GM03348 (cell line): ENCODE measurements at regions not wholly inside any gene's neighbourhood (a gene's known extent, or its start where the extent isn't known, plus 50 kb on each side); places are given as distances from the start of the nearest gene placed in this dataset.

Experiments used
- DNase-seq: peaks from one replicate; pipeline ENCODE4 v3.0.0; 2012; ENCODE audit warnings: low spot score

- no peak for DNase-seq
Measured at GRCh38 chr4:41390661-41391060, 133.9 kb downstream of the UCHL1 start.

GRCh38 chr4:41391271-41391670 lies 134.5 kb downstream of the UCHL1 start:
- no peak for DNase-seq

- no peak for DNase-seq
Measured at GRCh38 chr4:41394481-41394894, 137.8 kb downstream of the UCHL1 start.

DNA sequence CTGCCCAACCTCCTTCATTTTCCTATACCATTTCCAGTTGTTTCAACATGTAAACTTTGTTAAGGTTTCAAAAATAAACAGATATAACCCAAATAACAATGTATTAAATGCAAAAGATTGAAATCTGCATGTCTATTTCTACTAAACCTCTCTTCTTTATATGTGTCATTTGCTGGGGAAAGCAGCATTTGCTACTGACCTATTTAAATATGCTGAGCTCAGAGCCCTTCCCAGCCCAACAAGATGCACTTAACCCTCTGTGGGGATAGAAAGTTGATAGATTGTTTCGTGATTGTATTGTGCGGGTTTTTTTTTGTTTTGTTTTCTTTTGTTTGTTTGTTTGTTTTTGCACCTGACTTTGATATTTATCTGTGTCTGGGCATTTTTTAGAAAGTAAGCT lies 139.5 kb downstream of the UCHL1 start:
- no peak for DNase-seq

DNA sequence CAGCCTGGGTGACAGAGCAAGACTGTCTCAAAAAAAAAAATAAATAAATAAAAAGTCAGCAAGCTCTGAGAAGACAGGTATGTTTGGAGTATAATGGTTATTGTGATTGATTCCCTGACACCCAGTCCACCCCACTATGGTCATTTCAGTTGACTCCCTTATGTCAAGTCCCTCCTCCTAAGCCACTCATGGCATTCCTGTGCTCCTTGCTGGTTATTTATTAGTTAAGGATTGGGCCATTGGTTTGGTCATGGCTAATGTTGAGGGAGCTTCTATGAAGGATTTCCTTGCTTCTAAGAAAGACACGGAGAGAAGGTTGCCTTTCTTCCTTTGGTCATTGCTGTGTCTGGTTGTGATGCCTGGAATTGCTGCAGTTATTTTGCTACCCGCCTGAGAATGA lies 140.1 kb downstream of the UCHL1 start:
- DNase-seq, result no peak

- DNase-seq, result peak; percentile 43
Measured at GRCh38 chr4:41399231-41399630, 138.7 kb upstream of the LIMCH1 start.

DNA sequence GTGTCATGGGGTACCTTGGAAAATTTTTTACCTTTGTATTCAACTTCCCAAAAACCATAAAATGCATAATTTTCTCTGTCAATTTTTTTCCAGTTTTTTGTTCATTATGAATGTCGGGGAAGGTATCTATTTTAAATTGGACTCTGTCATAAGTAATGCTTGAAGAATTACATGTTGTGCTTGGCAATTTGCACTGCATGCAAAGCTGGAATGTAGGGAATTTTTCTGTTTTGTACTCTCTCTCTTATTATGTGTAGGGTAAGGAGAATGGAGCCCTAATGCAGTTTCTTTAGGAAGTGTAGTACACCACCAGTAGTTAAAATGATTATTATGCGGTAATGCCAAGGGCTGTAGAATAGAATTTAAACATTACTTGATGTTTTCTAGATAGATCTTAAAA lies 137.7 kb upstream of the LIMCH1 start:
- peak; percentile 43 for DNase-seq

DNA sequence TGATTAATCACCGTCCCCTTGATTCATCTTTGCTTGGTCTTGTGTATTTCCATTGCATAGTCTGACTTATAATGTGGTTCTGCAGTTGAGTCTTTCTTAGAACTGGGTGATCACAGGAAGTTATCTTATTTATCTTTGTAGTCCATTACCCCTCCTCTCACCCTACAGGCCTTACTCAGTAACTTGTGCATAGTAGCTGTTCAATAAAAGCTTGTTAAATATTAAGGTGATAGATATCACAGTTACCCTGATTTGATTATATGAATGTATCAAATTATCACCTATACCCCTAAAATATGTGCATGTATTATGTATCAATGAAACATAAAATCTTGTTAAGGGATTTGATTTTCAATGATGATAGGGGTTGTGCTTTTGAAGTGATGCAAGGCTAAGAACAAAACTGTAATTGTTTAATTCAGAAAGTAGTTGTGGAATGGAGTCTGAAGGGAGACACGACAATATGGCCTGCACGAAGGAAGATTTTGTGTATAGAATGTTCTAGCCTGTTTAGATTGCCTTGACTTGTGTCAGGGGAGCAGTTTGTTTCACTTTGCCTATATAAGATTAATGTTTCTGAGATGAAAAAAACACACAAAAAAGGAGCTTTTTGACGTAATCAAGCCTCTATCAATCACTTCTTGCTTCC lies 132.4 kb upstream of the LIMCH1 start:
- no peak for DNase-seq

- no peak for DNase-seq
Measured at GRCh38 chr4:41406113-41406516, 131.8 kb upstream of the LIMCH1 start.

DNA sequence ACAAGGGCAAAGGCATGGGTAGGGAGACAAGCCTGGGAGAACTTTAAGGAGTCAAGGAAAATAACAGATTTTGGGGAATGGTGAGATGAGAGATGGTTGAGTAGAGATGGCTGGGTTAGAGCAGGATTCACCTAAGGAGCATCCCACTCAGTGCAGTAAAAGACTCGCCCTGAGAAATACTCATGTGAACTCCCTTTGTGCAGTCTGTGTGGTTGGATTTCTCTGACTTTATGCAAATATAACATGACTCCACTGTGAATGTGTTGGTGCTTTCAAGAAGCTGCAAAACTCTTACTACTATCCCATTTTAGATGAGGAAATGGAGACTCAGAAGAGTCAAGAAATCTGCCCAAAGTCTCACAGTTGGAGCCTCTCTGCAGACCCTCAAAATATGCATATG lies 129.8 kb upstream of the LIMCH1 start:
- DNase-seq, result no peak

DNA sequence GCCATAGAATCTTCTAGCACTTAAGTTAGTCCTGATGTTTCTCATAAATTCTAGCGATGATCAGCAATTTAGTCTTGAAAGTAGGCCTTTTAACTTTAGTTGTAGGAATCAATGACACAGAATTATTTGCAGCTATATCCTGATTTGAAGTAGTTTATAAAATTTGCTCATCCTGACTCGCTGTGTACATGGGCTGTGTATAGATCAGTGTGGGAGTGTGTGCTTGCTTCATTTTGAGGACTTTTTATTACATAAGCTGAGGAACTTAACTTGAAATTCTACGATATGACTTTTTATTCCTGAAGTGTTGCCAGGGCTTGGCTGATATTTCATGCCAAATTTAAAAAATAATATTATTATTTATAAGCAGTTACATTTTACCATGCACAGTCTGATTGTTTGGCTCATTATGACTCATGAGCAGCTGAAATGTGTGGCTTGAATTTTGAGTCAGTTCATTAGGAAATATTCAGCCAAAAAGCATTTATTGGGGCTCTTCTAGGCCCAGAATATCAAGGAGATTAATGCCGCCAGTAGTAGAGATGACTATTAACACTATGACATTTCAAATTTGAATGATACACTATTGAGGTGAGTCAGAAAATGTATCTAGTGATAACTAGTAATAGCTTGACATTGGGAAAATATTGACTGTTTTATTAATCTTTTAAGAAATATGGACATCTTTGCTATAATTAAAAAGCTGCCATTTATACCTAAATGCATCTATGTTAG lies 128.9 kb upstream of the LIMCH1 start:
- DNase-seq, result peak; percentile 33

- DNase-seq, result no peak
Measured at GRCh38 chr4:41409594-41409895, 128.4 kb upstream of the LIMCH1 start.

GRCh38 chr4:41410049-41410448 lies 127.9 kb upstream of the LIMCH1 start:
- no peak for DNase-seq

DNA sequence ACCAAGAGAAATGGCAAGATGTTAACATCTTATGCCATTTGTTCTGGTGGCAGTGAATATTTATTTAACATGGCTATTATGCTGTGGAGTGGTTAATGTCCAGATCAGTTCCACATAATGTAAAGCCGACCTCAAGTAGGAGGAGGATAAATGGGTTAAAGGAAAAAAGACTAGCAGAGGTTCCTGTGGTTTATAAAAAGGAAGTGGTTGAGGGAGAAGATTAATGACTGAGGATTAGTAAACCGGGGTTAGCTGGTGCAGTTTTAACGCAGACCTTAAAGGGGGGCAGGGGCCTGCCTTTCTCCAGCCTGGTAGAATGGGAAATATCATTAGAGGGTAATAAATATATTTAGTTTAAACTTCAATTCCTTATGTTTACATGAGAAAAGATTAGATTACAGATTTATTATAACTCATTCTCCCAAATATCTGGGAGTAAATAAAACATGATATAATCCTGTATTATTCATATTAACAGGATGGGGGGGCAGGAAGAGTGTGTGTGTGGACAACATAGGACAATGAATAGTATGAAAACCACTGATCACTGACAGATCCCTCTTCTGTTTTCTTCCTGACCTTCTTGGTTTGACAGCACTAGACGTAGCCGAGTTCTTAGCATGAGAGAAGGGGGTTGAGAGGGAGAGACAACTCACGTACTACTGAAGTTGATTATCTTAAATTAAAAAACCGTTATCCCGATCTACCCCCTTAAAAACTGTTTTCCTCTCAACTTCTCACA lies 124.1 kb upstream of the LIMCH1 start:
- DNase-seq, result no peak

DNA sequence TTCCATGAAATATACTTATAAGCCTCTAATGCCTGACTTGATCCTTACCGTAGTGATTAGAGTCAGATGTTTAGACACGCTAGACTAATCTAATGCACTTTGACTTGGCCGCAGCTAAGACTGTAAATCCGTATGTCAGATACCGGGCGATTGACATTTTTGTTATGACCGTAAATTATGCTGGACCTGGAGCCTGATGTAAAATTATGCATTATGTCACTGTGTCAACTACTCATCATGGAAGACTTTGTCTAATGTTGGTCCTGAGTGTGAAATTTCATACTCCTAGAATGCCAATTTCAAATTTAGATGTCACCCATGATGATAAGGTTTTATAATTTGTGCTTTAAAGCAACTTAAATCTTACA lies 123.6 kb upstream of the LIMCH1 start:
- DNase-seq, result no peak

- DNase-seq, result peak; percentile 71
Measured at GRCh38 chr4:41418444-41418843, 119.5 kb upstream of the LIMCH1 start.

DNA sequence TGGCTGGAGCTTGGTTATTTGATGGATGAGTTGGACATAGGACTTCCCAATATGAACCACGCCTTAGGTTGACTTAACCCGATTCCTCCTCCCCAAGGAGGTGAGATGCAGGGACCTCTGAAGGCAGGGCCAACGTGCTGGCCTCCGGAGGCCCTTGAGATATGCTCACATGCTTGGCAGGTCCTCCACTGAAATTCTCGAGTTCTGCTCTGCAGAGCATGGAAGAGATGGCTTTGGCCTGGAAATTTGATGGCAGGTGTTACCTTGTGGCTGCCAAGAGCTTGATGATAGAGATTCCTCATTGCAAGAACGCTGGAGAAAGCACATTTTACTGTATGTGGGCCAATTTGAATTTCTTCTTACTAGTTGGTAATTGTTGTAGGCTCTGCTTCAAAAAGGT lies 117.4 kb upstream of the LIMCH1 start:
- DNase-seq, result no peak

- DNase-seq, result no peak
Measured at GRCh38 chr4:41423117-41423516, 114.8 kb upstream of the LIMCH1 start.

GRCh38 chr4:41424522-41424921 lies 113.4 kb upstream of the LIMCH1 start:
- no peak for DNase-seq

DNA sequence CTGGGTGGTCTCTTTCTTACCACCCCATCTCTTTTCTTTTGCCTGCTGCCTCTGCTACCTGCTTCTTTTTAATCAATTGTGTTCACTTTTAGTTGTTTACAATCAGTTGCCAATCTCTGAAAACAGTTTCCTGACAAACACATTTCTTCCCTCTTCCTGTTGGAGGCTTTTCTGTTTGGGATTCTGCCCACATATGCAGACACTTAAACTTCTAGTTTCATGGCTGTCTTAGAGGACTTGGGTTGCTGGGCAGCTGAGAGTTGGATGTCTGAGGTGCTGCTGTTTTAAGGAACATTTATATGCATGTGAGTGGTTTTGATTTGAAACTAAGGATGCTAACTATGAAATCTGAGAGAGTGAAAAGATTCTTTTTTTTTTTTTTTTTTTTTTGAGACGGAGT lies 112.3 kb upstream of the LIMCH1 start:
- no peak for DNase-seq

GRCh38 chr4:41426539-41426938 lies 111.4 kb upstream of the LIMCH1 start:
- no peak for DNase-seq

- DNase-seq, result no peak
Measured at GRCh38 chr4:41427306-41427882, 110.6 kb upstream of the LIMCH1 start.

GRCh38 chr4:41427931-41428600 lies 109.9 kb upstream of the LIMCH1 start:
- DNase-seq, result no peak
